Endothelial cell of umbilical vein (primary cell): ENCODE measurements at regions not wholly inside any gene's neighbourhood (a gene's known extent, or its start where the extent isn't known, plus 50 kb on each side); places are given as distances from the start of the nearest gene placed in this dataset.

ENCODE experiments used
- EZH2 ChIP-seq: IDR thresholded peaks from 2 replicates; pipeline ENCODE4 v1.6.1; 2012; ENCODE audit warnings: borderline replicate concordance, low read depth, mild to moderate bottlenecking, moderate library complexity, low read length, inconsistent platforms; ENCODE audit not compliant: severe bottlenecking
- FOS ChIP-seq: IDR thresholded peaks from 2 replicates; pipeline ENCODE4 v1.6.1; 2011; ENCODE audit warnings: mild to moderate bottlenecking, low read length, moderate library complexity, borderline replicate concordance; ENCODE audit not compliant: insufficient read depth
- POLR2A ChIP-seq: IDR thresholded peaks from 2 replicates; pipeline ENCODE4 v1.6.1; 2012; ENCODE audit warnings: low read depth, mild to moderate bottlenecking, control low read depth, low read length
- POLR2AphosphoS5 ChIP-seq: IDR thresholded peaks from 2 replicates; pipeline ENCODE4 v1.6.1; 2012; ENCODE audit warnings: low read depth, mild to moderate bottlenecking, control low read depth, low read length, moderate library complexity; ENCODE audit not compliant: insufficient read depth
- TF ChIP-seq, protein P1 (sequence below), 2 donors: IDR thresholded peaks; 1 replicate in 1 of 2; 2 replicates in 1 of 2; pipeline ENCODE4 v1.5.1; 2011; ENCODE audit warnings: low read length in 2 of 2, mild to moderate bottlenecking in 2 of 2, moderate library complexity in 2 of 2, control low read depth in 1 of 2, inconsistent platforms in 1 of 2, low read depth in 1 of 2; ENCODE audit not compliant: insufficient read depth in 1 of 2; ENCODE audit errors: extremely low read depth in 1 of 2
- TF ChIP-seq, protein P2 (sequence below): IDR thresholded peaks from 2 replicates; pipeline ENCODE4 v1.6.1; 2011; ENCODE audit not compliant: insufficient read depth, insufficient read length

GRCh38 chr9:25935188-25935587 is 256.9 kb upstream of the TUSC1 start:
- TF ChIP-seq, protein P1, sequence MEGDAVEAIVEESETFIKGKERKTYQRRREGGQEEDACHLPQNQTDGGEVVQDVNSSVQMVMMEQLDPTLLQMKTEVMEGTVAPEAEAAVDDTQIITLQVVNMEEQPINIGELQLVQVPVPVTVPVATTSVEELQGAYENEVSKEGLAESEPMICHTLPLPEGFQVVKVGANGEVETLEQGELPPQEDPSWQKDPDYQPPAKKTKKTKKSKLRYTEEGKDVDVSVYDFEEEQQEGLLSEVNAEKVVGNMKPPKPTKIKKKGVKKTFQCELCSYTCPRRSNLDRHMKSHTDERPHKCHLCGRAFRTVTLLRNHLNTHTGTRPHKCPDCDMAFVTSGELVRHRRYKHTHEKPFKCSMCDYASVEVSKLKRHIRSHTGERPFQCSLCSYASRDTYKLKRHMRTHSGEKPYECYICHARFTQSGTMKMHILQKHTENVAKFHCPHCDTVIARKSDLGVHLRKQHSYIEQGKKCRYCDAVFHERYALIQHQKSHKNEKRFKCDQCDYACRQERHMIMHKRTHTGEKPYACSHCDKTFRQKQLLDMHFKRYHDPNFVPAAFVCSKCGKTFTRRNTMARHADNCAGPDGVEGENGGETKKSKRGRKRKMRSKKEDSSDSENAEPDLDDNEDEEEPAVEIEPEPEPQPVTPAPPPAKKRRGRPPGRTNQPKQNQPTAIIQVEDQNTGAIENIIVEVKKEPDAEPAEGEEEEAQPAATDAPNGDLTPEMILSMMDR (IDR thresholded peaks at IDR 0.05; ENCODE audit: extremely low read depth in 1 of 2, insufficient read depth in 1 of 2, low read depth in 1 of 2, low read length in 2 of 2) = no peak
- TF ChIP-seq POLR2A (no peak), POLR2AphosphoS5 (no peak), EZH2 (no peak), FOS (no peak)
- TF ChIP-seq, protein P2, sequence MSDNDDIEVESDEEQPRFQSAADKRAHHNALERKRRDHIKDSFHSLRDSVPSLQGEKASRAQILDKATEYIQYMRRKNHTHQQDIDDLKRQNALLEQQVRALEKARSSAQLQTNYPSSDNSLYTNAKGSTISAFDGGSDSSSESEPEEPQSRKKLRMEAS = no peak
